ENCODE measurements at regions not wholly inside any gene's neighbourhood (a gene's known extent, or its start where the extent isn't known, plus 50 kb on each side); places are given as distances from the start of the nearest gene placed in this dataset.

GRCh38 chr14:27079716-27080115, 481.9 kb upstream of the NOVA1 start:
- intact Hi-C loops (cut with micrococcal nuclease; ENCODE audit: unreplicated experiment): no loop called here
- ChIA-PET POLR2A (no interaction called here), CTCF (no interaction called here)
- no peak for DNase-seq (ENCODE audit: low read depth, low spot score)
- Histone ChIP-seq H3K4me3 (ENCODE audit: low read depth in 2 of 2, low read length in 2 of 2) (no peak overlapping the region), H3K27me3 (ENCODE audit: control insufficient read depth, insufficient read depth, low read length) (no peaks in the 10 kb centered on the region), H3K9me3 (ENCODE audit: control insufficient read depth, insufficient read depth, low read depth, low read length) (no peaks in the 10 kb centered on the region), H3K4me1 (ENCODE audit: control insufficient read depth, insufficient read depth, low read length) (no peaks in the 10 kb centered on the region), H3K36me3 (ENCODE audit: control insufficient read depth, insufficient read depth, low read length) (no peaks in the 10 kb centered on the region), H3K27ac (ENCODE audit: low read length) (no peak overlapping the region)
- no TSS peak for BruUV-seq (replicated peaks)
- in situ Hi-C loops (cut with HindIII; ENCODE audit: low pct_unique_long_range_greater_than_20kb, low sequenced_read_pairs): no loop called here
- TF ChIP-seq REST (IDR thresholded peaks at IDR 0.05; ENCODE audit: insufficient read depth in 1 of 2, low read depth in 2 of 2, low read length in 1 of 2) (no peak), TCF7L2 (IDR thresholded peaks at IDR 0.05; ENCODE audit: low read depth, low read length) (no peak), SIN3A (IDR thresholded peaks at IDR 0.05; ENCODE audit: borderline replicate concordance, insufficient read depth, low read depth, low read length) (no peak), POLR2AphosphoS5 (IDR thresholded peaks at IDR 0.05; ENCODE audit: low read depth, low read length) (no peak), CTCF (IDR thresholded peaks at IDR 0.05) (no peak)
- ATAC-seq: no peak

GRCh38 chr14:27085500-27085899, 487.7 kb upstream of the NOVA1 start:
- H3K27ac ChIP-seq (ENCODE audit: low read length): no peak overlapping the region
- POLR2A ChIA-PET: no interaction called here
- CTCF ChIA-PET: no interaction called here
- TF ChIP-seq POLR2AphosphoS5 (IDR thresholded peaks at IDR 0.05; ENCODE audit: low read depth, low read length) (no peak), TCF7L2 (IDR thresholded peaks at IDR 0.05; ENCODE audit: low read depth, low read length) (no peak), CTCF (IDR thresholded peaks at IDR 0.05) (no peak), SIN3A (IDR thresholded peaks at IDR 0.05; ENCODE audit: borderline replicate concordance, insufficient read depth, low read depth, low read length) (no peak), REST (IDR thresholded peaks at IDR 0.05; ENCODE audit: insufficient read depth in 1 of 2, low read depth in 2 of 2, low read length in 1 of 2) (no peak)
- no peaks in the 10 kb centered on the region for H3K27me3 ChIP-seq (ENCODE audit: control insufficient read depth, insufficient read depth, low read length)
- intact Hi-C loops (cut with micrococcal nuclease; ENCODE audit: unreplicated experiment): no loop called here
- in situ Hi-C loops (cut with HindIII; ENCODE audit: low pct_unique_long_range_greater_than_20kb, low sequenced_read_pairs): no loop called here
- no peak overlapping the region for H3K4me3 ChIP-seq (ENCODE audit: low read depth in 2 of 2, low read length in 2 of 2)
- ATAC-seq (no peak), DNase-seq (ENCODE audit: low read depth, low spot score) (no peak)
- H3K36me3 ChIP-seq (ENCODE audit: control insufficient read depth, insufficient read depth, low read length): no peaks in the 10 kb centered on the region
- no TSS peak for BruUV-seq (replicated peaks)
- no peaks in the 10 kb centered on the region for H3K9me3 ChIP-seq (ENCODE audit: control insufficient read depth, insufficient read depth, low read depth, low read length)
- H3K4me1 ChIP-seq (ENCODE audit: control insufficient read depth, insufficient read depth, low read length): no peaks in the 10 kb centered on the region
